Myocyte (in vitro differentiated cells): ENCODE measurements at regions not wholly inside any gene's neighbourhood (a gene's known extent, or its start where the extent isn't known, plus 50 kb on each side); places are given as distances from the start of the nearest gene placed in this dataset.
"Not testable (repeated sequence)": the region's sequence is repeated elsewhere in the genome, so short reads cannot be mapped to it uniquely, and the experiment has no call there.

Experiments
- DNase-seq: peaks from one replicate; pipeline ENCODE4 v3.0.0-alpha.2; 2012; ENCODE audit warnings: low read depth

GRCh38 chr13:107678075-107678689 is 537.2 kb downstream of the LIG4 start:
- DNase-seq = no peak

DNA sequence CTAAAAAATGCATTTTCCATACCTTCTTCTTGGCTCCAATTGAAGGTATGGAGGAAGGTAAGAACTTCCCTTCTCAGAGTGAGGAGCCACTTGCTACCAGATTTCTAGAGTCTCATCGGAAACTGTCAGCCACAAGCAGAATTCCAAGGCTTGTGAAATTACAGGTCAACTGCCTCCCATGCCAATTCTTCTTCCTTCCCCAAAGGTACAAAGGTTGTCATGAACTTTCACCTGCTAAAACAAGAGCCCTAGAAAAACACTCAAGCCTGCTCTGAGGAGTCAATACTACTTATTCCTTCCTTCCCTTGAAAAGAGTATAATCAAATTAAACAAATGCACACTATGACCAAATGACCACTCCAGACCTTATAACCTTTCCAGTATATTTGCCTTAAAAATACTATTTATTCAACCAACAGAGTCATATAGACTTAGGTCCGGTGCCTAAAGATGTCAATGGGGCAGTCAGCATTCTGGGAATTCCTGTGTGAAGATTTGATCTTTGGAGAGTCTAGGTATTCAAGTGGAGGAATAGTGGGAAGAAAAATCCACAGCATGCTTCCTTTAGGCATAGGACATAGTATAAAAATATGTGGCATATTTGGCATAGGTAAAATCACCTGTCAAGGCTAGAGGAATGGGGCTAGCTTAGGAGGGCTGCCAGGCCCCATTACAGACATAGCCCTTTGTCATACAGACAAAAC is 539.3 kb downstream of the LIG4 start:
- no peak for DNase-seq

- DNase-seq = peak; percentile 2
Measured at GRCh38 chr13:107669391-107669993, 545.8 kb downstream of the LIG4 start.

GRCh38 chr13:107665926-107666458 is 549.3 kb downstream of the LIG4 start:
- DNase-seq = no peak

- DNase-seq = peak; percentile 0
Measured at GRCh38 chr13:107650081-107650701, 565.1 kb downstream of the LIG4 start.

- DNase-seq = no peak
Measured at GRCh38 chr13:107649079-107649478, 566.3 kb downstream of the LIG4 start.

DNA sequence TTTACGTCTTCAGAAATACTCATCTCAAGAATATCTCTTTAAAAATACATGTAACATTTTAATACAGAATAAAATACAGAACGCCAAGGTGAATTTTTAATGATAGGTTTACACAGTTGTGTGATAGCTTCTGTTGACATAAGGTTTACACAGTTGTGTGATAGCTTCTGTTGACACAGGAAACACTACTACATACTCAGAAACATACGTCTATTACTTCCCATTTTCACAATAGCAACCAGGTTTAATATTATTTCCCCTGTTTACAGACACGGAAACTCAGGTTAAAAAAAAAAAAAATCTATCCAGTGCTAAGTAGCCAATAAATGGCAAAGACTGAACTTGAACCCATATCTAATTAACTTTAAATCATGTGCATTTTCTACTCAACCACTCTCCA is 571.2 kb downstream of the LIG4 start:
- DNase-seq = no peak

GRCh38 chr13:107643615-107644014 is 571.7 kb downstream of the LIG4 start:
- no peak for DNase-seq

- no peak for DNase-seq
Measured at GRCh38 chr13:107642831-107643230, 572.5 kb downstream of the LIG4 start.

DNA sequence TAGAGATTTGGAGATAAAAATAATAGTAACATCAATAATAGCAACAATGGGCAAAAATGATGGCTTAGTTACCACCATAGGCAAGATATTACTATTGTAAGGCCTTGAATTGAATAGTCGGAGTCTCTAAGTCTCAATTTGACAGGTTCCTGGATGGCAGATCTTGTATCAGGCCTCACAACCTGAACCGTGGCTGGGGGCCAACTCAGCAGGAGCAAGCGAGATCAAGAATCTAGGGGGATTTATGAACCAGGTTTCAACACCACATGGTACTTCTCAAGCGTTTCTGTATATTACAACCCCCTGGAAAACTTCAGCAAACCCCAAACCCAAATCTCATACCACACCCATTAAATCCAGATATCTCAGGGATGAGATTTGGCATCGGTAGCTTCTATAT is 573.8 kb downstream of the LIG4 start:
- no peak for DNase-seq

DNA sequence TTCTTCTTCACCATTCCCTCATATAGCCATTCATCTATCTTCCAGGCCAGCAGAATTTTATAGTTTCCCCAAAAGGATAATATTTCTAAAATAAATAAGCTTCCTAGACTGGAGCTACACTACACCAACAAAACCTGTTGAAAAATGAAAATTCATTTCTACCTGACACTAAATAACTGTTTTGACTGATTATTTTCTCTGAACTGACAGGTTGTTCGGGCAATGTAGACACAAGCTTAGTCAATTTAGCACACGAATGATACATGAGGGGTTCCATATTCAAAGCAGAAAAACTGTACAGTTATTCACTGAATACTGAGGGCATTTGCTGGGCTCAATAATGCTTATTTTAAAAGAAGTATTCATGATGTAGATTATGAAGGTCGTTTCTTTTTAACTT is 589.7 kb downstream of the LIG4 start:
- DNase-seq = no peak

GRCh38 chr13:107617527-107617926 is 597.8 kb downstream of the LIG4 start:
- DNase-seq = no peak

GRCh38 chr13:107612376-107612775 is 603.0 kb downstream of the LIG4 start:
- no peak for DNase-seq

GRCh38 chr13:107608736-107609135 is 606.6 kb downstream of the LIG4 start:
- no peak for DNase-seq

DNA sequence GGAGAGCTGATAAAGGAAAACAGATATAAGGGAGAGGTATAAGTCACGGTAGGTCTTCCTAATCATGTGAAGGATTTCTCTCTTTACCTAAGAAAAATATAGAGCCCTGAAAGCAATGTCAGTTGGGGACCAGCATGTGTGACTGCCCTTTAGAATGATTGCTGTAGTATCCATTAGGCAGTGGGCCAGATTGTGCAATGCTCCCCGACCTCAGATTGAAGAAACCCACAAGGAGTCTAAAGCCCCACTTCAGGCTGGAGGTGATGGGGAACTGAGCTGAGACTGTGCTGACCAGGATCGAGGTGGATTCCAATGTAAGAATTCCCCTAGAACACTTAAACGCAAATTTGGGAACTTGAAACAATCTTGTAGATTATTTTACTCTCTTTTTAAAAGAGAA is 614.4 kb downstream of the LIG4 start:
- no peak for DNase-seq

DNA sequence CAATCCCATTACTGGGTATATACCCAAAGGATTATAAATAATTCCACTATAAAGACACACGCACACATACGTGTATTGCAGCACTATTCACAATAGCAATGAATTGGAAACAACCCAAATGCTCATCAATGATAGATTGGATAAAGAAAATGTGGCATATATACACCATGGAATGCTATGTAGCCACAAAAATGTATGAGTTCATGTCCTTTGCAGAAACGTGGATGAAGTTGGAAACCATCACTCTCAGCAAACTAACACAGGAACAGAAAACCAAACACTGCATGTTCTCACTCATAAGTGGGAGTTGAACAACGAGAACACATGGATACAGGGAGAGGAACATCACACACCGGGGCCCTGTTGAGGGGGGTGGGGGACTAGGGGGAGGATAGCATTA is 619.0 kb downstream of the LIG4 start:
- not testable (repeated sequence) for DNase-seq

GRCh38 chr13:107590556-107590955 is 624.8 kb downstream of the LIG4 start:
- no peak for DNase-seq

DNA sequence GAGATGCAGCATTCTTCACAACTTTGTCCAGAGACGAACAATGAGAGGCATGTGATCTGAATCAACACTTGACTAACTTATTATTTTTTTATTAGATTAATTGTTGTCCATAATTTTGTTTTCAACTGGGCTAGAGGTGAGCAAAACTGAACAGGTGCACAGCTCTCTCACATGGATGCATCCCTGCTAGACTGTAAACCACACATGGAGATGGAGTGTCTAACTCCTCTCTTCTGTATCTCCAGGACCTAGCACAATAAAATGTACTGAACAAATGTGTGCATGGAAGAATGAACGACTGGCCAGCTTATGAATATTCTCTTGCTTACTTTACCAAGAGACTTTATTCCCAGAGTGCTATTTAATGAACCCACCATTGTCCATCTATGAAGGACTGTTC is 627.7 kb downstream of the LIG4 start:
- DNase-seq = no peak

GRCh38 chr13:107586216-107586615 is 629.1 kb downstream of the LIG4 start:
- DNase-seq = no peak

- no peak for DNase-seq
Measured at GRCh38 chr13:107585469-107586180, 629.7 kb downstream of the LIG4 start.

- no peak for DNase-seq
Measured at GRCh38 chr13:107582171-107582570, 633.2 kb downstream of the LIG4 start.
